Activated naive CD4-positive, alpha-beta T cell treated with anti-CD3 and anti-CD28 coated beads, Interleukin-2, amount 50 U/mL, for 24 hours (primary cell): ENCODE measurements at regions not wholly inside any gene's neighbourhood (a gene's known extent, or its start where the extent isn't known, plus 50 kb on each side); places are given as distances from the start of the nearest gene placed in this dataset.
"Not testable (repeated sequence)": the region's sequence is repeated elsewhere in the genome, so short reads cannot be mapped to it uniquely, and the experiment has no call there.

ENCODE experiments used
- H3K27ac Mint-ChIP-seq: one replicate; pipeline ENCODE4 v1.8.0; 2021; ENCODE audit warnings: mild to moderate bottlenecking, mixed read lengths
- H3K27me3 Mint-ChIP-seq: one replicate; pipeline ENCODE4 v1.8.0; 2021; ENCODE audit warnings: mixed read lengths
- H3K36me3 Mint-ChIP-seq: one replicate; pipeline ENCODE4 v1.8.0; 2021; ENCODE audit warnings: mixed read lengths
- H3K4me1 Mint-ChIP-seq: one replicate; pipeline ENCODE4 v1.8.0; 2021; ENCODE audit warnings: mixed read lengths
- H3K4me3 Mint-ChIP-seq: one replicate; pipeline ENCODE4 v1.8.0; 2021; ENCODE audit warnings: mild to moderate bottlenecking, mixed read lengths
- H3K9me3 Mint-ChIP-seq: one replicate; pipeline ENCODE4 v1.8.0; 2021; ENCODE audit warnings: mixed read lengths

DNA sequence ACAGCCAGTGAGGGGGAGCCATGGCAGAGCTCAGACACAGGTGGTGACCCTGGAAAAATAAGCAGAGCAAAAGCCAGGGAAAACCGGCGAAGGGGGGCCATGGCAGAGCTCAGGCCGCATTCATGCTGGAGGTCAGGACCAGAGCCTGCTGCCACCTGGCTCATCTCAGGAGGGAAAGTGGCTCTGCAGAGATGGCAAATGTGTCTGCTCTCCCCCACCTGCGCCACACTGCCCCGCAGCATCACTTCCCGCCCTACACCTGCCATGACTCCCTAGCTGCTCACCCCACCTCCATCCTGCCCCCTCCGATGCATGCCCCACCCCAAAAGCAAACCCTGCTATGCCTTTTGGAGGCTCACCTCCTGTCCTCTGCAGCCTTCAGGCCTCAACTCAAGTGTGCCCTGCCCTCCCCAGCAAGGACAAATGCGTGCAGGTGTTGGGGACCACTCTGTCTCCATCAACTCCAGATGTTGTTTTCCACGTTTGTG is 123.2 kb upstream of the FGF3 start:
- Mint-ChIP-seq H3K9me3 (no peaks in the 10 kb centered on the region), H3K27me3 (peaks cover 15% of the 10 kb centered on the region), H3K4me1 (no peaks in the 10 kb centered on the region), H3K4me3 (no peak overlapping the region), H3K36me3 (no peaks in the 10 kb centered on the region), H3K27ac (no peak overlapping the region)

DNA sequence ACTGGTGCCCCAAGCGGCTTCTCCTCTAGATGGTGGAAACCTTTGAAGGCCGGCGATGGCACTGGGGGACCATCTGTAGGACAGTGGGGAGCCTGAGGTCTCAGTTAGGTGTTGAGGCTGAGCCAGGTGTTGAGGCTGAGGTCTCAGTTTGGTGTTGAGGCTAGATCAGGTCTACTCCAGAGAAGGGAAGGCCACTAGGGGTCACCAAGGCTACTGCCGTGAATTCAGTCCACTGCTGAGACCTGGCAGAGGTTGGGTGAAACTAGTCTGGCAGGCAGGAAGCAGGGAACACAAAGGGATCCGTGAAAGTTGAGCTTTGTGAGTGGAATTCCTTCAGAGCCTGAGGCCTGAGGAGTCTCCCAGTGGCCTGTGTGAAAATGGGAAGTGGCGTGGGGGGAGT is 123.8 kb upstream of the FGF3 start:
- no peaks in the 10 kb centered on the region for H3K36me3 Mint-ChIP-seq
- H3K27ac Mint-ChIP-seq = no peak overlapping the region
- no peaks in the 10 kb centered on the region for H3K9me3 Mint-ChIP-seq
- H3K27me3 Mint-ChIP-seq = peaks cover 15% of the 10 kb centered on the region
- no peaks in the 10 kb centered on the region for H3K4me1 Mint-ChIP-seq
- no peak overlapping the region for H3K4me3 Mint-ChIP-seq

- H3K4me3 Mint-ChIP-seq = no peak overlapping the region
- H3K9me3 Mint-ChIP-seq = no peaks in the 10 kb centered on the region
- no peak overlapping the region for H3K27ac Mint-ChIP-seq
- peaks cover 15% of the 10 kb centered on the region for H3K27me3 Mint-ChIP-seq
- H3K4me1 Mint-ChIP-seq = no peaks in the 10 kb centered on the region
- no peaks in the 10 kb centered on the region for H3K36me3 Mint-ChIP-seq
These were observed 124.3 kb upstream of the FGF3 start for GRCh38 chr11:69943506-69943905.

GRCh38 chr11:69944146-69944795 is 125.1 kb upstream of the FGF3 start:
- H3K36me3 Mint-ChIP-seq = no peaks in the 10 kb centered on the region
- H3K4me1 Mint-ChIP-seq = no peaks in the 10 kb centered on the region
- H3K4me3 Mint-ChIP-seq = no peak overlapping the region
- H3K27ac Mint-ChIP-seq = no peak overlapping the region
- H3K27me3 Mint-ChIP-seq = peaks cover 15% of the 10 kb centered on the region
- no peaks in the 10 kb centered on the region for H3K9me3 Mint-ChIP-seq

GRCh38 chr11:69945157-69945556 is 125.9 kb upstream of the FGF3 start:
- Mint-ChIP-seq H3K36me3 (no peaks in the 10 kb centered on the region), H3K4me3 (no peak overlapping the region), H3K4me1 (no peaks in the 10 kb centered on the region), H3K27me3 (peaks cover 15% of the 10 kb centered on the region), H3K9me3 (no peaks in the 10 kb centered on the region), H3K27ac (no peak overlapping the region)

DNA sequence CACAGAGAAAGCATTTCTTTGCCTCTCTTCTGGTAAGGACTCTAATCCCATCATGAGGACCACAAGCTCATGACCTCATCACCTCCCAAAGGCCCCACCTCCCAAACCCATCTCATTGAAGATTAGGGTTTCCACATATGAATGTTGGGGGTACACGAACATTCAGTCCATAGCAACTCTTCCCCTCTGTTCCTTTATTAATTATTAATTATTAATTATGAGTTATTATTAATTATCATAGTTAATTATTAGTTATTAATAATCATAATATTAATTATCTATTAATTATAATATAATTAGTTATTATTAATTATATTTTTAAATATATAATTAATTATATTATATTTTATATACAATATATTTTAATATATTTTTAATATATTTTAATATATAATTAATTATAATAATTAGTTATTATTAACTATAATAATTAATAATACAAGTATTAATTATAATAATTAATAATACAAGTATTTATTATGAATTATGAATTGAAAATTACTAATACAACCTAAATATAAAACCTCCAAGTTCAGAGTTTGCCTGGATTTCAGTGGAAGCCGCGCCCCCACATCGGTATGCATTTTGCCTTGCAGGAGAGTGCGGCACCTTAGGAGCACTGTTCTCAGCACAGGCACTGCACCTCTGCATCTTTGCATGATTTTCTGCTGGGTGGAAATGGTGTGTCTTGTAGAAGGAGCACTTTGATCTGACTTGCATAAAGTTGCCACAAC is 128.0 kb upstream of the FGF3 start:
- H3K4me1 Mint-ChIP-seq = no peaks in the 10 kb centered on the region
- peaks cover 7% of the 10 kb centered on the region for H3K27me3 Mint-ChIP-seq
- no peaks in the 10 kb centered on the region for H3K36me3 Mint-ChIP-seq
- no peak overlapping the region for H3K27ac Mint-ChIP-seq
- H3K4me3 Mint-ChIP-seq = no peak overlapping the region
- H3K9me3 Mint-ChIP-seq = no peaks in the 10 kb centered on the region

DNA sequence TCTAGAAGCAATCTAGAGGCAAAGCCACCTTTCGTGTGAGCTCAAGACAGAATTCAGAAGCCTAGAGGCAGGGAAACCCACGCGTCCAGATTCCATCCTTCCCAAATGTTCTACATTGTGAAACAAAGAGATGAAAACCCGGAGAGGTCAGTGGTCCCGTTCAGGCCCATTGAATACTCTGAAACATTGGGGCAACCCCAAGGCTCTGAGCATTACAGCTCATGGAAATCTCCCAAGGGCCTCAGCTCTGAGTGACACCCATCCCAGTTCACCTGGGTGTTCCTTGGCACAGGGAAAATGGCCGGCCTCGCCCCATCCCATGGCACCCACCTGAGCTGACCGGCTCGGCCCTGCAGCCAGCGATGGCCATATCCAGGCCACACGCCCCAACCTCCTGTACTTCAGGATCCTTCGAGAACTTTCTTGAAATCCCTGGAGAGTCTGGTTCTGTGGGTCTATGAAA is 128.6 kb upstream of the FGF3 start:
- Mint-ChIP-seq H3K36me3 (no peaks in the 10 kb centered on the region), H3K27me3 (peaks cover 5% of the 10 kb centered on the region), H3K4me1 (no peaks in the 10 kb centered on the region), H3K27ac (peak overlapping the region; percentile 31), H3K9me3 (no peaks in the 10 kb centered on the region), H3K4me3 (no peak overlapping the region)

- Mint-ChIP-seq H3K27ac (no peak overlapping the region), H3K9me3 (no peaks in the 10 kb centered on the region), H3K36me3 (no peaks in the 10 kb centered on the region), H3K4me1 (no peaks in the 10 kb centered on the region), H3K27me3 (peaks cover 6% of the 10 kb centered on the region), H3K4me3 (no peak overlapping the region)
These were observed 129.3 kb upstream of the FGF3 start for GRCh38 chr11:69948256-69949141.

DNA sequence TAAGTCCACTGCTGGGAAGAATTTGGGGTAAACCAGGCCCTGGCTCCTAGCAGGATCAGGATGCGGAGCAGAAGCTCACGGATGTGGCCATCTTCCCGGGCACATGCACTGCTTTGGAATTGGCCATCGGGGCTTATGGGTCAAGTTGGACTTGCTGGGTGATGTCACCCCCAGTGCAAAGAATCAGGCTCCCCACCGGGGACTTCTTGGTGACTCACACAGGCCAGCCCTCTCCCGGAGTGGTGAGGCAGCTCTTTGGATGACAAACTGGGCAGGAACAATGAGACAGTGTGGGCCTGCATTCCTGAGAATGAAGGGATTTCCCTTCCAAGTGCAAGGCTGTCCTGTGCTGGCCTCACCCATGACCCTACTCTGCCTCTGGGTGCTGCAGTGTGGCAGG is 128.8 kb upstream of the ANO1 start:
- Mint-ChIP-seq H3K9me3 (no peaks in the 10 kb centered on the region), H3K27ac (no peak overlapping the region), H3K4me1 (no peaks in the 10 kb centered on the region), H3K27me3 (peaks cover 2% of the 10 kb centered on the region), H3K4me3 (no peak overlapping the region), H3K36me3 (no peaks in the 10 kb centered on the region)

- H3K4me3 Mint-ChIP-seq = no peak overlapping the region
- no peaks in the 10 kb centered on the region for H3K9me3 Mint-ChIP-seq
- peaks cover 2% of the 10 kb centered on the region for H3K27me3 Mint-ChIP-seq
- H3K36me3 Mint-ChIP-seq = no peaks in the 10 kb centered on the region
- H3K4me1 Mint-ChIP-seq = no peaks in the 10 kb centered on the region
- H3K27ac Mint-ChIP-seq = no peak overlapping the region
These were observed 128.0 kb upstream of the ANO1 start for GRCh38 chr11:69950120-69950519.

DNA sequence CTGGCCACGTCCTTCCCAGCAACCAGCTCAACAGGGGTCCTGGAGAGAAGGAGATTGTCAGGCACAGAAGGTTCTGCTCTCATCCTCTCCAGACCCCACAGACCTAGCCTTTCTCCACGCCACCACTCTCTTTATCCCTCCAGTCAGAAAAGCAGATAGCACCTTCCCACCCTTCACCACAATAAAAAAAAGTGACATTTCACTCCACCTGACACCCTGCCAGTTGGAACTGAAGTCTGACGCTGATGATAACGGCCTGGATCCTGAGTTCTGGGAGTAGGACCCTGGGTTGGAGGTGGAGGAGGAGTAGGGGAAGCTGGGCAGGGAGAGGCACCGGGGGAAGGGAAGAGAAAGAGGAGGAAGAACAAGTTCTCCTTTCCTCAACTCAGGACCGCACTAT is 127.5 kb upstream of the ANO1 start:
- no peak overlapping the region for H3K27ac Mint-ChIP-seq
- no peak overlapping the region for H3K4me3 Mint-ChIP-seq
- H3K27me3 Mint-ChIP-seq = peaks cover 4% of the 10 kb centered on the region
- no peaks in the 10 kb centered on the region for H3K4me1 Mint-ChIP-seq
- no peaks in the 10 kb centered on the region for H3K36me3 Mint-ChIP-seq
- H3K9me3 Mint-ChIP-seq = no peaks in the 10 kb centered on the region

- no peaks in the 10 kb centered on the region for H3K9me3 Mint-ChIP-seq
- H3K27me3 Mint-ChIP-seq = peaks cover 4% of the 10 kb centered on the region
- no peak overlapping the region for H3K4me3 Mint-ChIP-seq
- no peaks in the 10 kb centered on the region for H3K4me1 Mint-ChIP-seq
- H3K36me3 Mint-ChIP-seq = no peaks in the 10 kb centered on the region
- H3K27ac Mint-ChIP-seq = no peak overlapping the region
These were observed 126.3 kb upstream of the ANO1 start for GRCh38 chr11:69951821-69952220.

GRCh38 chr11:69952229-69952975 is 125.7 kb upstream of the ANO1 start:
- not testable (repeated sequence) for H3K9me3 Mint-ChIP-seq, H3K4me1 Mint-ChIP-seq, H3K27me3 Mint-ChIP-seq, H3K36me3 Mint-ChIP-seq, H3K4me3 Mint-ChIP-seq, H3K27ac Mint-ChIP-seq

- Mint-ChIP-seq H3K4me3 (no peak overlapping the region), H3K4me1 (no peaks in the 10 kb centered on the region), H3K9me3 (no peaks in the 10 kb centered on the region), H3K36me3 (no peaks in the 10 kb centered on the region), H3K27me3 (peaks cover 4% of the 10 kb centered on the region), H3K27ac (no peak overlapping the region)
These were observed 124.8 kb upstream of the ANO1 start for GRCh38 chr11:69953356-69953755.

- Mint-ChIP-seq H3K4me3 (no peak overlapping the region), H3K27ac (no peak overlapping the region), H3K27me3 (peaks cover 5% of the 10 kb centered on the region), H3K4me1 (no peaks in the 10 kb centered on the region), H3K36me3 (no peaks in the 10 kb centered on the region), H3K9me3 (no peaks in the 10 kb centered on the region)
These were observed 123.4 kb upstream of the ANO1 start for GRCh38 chr11:69954756-69955155.
